ENCODE measurements at regions not wholly inside any gene's neighbourhood (a gene's known extent, or its start where the extent isn't known, plus 50 kb on each side); places are given as distances from the start of the nearest gene placed in this dataset.

- TF ChIP-seq CTCF (IDR thresholded peaks at IDR 0.05; ENCODE audit: low read depth, low read length) (no peak), MYC (IDR thresholded peaks at IDR 0.05; ENCODE audit: low read depth, low read length) (no peak)
Observed at GRCh38 chr2:6794448-6794847, 71.3 kb downstream of the CMPK2 start.
